Hepatocyte (in vitro differentiated cells): ENCODE measurements at regions not wholly inside any gene's neighbourhood (a gene's known extent, or its start where the extent isn't known, plus 50 kb on each side); places are given as distances from the start of the nearest gene placed in this dataset.

Experiments used
- CTCF ChIP-seq: fragments of 200-600 bp; sonication (generic); IDR thresholded peaks from 2 replicates; pipeline ENCODE4 v1.5.1; 2016; ENCODE audit warnings: antibody characterized with exemption, mild to moderate bottlenecking; ENCODE audit not compliant: poor library complexity
- EZH2 ChIP-seq: fragments of 200-600 bp; sonication (generic); IDR thresholded peaks from 2 replicates; pipeline ENCODE4 v1.6.1; 2016; ENCODE audit warnings: antibody characterized with exemption, mild to moderate bottlenecking, borderline replicate concordance

DNA sequence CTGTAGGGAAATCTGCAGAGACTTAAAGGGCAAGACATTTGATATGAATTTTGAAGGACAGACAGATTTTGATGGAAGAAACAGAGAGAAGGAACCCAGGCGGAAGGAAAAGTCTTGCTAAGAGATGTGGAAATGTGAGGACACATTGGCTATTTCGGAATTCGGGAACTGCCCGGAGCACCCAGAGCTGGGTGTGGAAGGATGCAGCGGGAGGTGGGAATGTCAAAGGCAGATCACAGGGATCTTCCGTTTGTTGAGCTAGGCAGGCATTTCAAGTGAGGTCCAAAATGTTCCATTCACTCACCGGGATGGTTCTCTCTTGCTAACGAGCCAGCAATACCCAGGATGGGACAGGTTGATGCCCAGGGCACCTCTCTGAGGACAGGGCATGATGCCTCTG is 87.2 kb upstream of the CTBP2 start:
- TF ChIP-seq CTCF = no peak
- TF ChIP-seq EZH2 = no peak
